AG09319 (cell line): ENCODE measurements at regions not wholly inside any gene's neighbourhood (a gene's known extent, or its start where the extent isn't known, plus 50 kb on each side); places are given as distances from the start of the nearest gene placed in this dataset.

Experiments
- DNase-seq: peaks from one replicate; pipeline ENCODE4 v3.0.0-alpha.2; 2010; ENCODE audit warnings: low read depth; ENCODE audit errors: extremely low read depth
- CTCF ChIP-seq: IDR thresholded peaks from 2 replicates; pipeline ENCODE4 v1.5.1; 2011; ENCODE audit warnings: low read depth, mild to moderate bottlenecking, inconsistent platforms, low read length, moderate library complexity

GRCh38 chr14:99062772-99063418 is 209.1 kb downstream of the BCL11B start:
- TF ChIP-seq CTCF: no peak
- no peak for DNase-seq

GRCh38 chr14:99063620-99064225 is 208.3 kb downstream of the BCL11B start:
- TF ChIP-seq CTCF: no peak
- no peak for DNase-seq

- no peak for DNase-seq
- no peak for TF ChIP-seq CTCF
Measured at GRCh38 chr14:99064262-99064954, 207.6 kb downstream of the BCL11B start.

- no peak for DNase-seq
- TF ChIP-seq CTCF: no peak
Measured at GRCh38 chr14:99065551-99065950, 206.4 kb downstream of the BCL11B start.

- no peak for TF ChIP-seq CTCF
- DNase-seq: no peak
Measured at GRCh38 chr14:99066378-99066777, 205.6 kb downstream of the BCL11B start.

- no peak for DNase-seq
- TF ChIP-seq CTCF: no peak
Measured at GRCh38 chr14:99067141-99067920, 204.7 kb downstream of the BCL11B start.
